GM18870 (cell line): ENCODE measurements at regions not wholly inside any gene's neighbourhood (a gene's known extent, or its start where the extent isn't known, plus 50 kb on each side); places are given as distances from the start of the nearest gene placed in this dataset.
"Not testable (repeated sequence)": the region's sequence is repeated elsewhere in the genome, so short reads cannot be mapped to it uniquely, and the experiment has no call there.

Experiments used
- ATAC-seq: cut with Tn5 transposase; IDR thresholded peaks from one replicate; pipeline ENCODE4 v1.9.1; 2021; ENCODE audit warnings: moderate library complexity; ENCODE audit not compliant: unreplicated experiment

- ATAC-seq, result no peak
Measured at GRCh38 chr15:95059346-95059905, 828.1 kb downstream of the MCTP2 start.

DNA sequence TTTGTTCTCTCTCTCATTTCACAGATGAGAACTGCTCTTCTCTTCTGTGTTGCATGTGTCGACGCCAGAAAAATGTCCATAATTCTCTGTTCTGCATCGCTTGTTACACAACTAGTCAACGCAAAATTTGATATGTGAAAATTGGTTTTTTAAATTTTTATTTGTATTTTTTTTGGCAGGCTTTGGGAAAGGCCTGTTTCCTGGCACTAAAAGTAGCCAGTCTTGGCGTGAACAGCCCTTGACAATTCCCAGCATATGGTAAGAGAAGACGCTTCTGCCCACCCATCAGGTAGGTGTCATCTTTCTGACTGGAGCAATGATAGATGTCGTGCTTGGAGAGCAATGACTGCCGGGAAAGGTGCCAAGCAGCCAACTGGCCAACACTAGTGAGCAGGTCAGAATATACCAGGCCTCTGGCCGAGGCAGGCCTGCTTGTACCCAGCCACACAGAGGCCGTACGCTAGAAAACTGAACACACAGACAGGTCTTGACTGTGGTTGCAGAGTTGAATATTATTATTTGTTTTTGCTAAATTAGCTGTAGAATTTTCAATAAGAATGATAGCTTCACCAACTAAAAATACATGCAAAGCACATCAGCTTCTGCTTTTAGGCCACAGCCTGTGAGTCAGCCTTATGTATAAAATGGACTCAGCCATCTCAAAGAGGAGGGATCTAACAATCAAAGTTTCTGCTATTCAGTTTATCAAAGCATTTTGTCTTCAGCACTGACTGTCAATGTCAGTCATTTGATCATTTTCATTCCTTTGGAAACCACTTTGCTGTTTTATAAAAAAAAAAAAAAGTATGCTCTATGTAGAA lies 837.5 kb downstream of the MCTP2 start:
- ATAC-seq, result no peak

GRCh38 chr15:95075792-95076677 lies 844.7 kb downstream of the MCTP2 start:
- no peak for ATAC-seq

- ATAC-seq, result no peak
Measured at GRCh38 chr15:95076678-95076990, 845.3 kb downstream of the MCTP2 start.

DNA sequence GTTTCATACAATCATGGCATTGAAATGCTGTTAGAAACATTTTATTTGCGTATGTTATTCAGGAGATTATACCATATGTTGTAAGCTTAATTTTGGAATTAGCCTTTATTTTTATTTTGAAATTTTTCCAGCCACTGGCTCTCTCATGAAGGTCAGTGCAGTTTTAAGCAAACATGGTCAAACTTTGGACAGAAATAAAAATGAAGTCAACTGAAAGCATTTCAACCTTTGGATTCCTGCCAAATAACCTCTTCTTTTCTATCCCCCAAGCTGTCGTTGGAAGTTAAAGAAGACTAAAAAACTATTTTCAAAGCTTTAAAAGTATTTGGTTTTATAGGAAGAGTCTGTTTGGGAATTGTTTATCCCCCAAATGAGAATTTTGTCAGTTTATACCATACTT lies 846.6 kb downstream of the MCTP2 start:
- no peak for ATAC-seq

- ATAC-seq, result not testable (repeated sequence)
Measured at GRCh38 chr15:95080228-95080627, 848.9 kb downstream of the MCTP2 start.

- no peak for ATAC-seq
Measured at GRCh38 chr15:95085056-95085455, 853.7 kb downstream of the MCTP2 start.

- no peak for ATAC-seq
Measured at GRCh38 chr15:95086531-95087252, 855.3 kb downstream of the MCTP2 start.

DNA sequence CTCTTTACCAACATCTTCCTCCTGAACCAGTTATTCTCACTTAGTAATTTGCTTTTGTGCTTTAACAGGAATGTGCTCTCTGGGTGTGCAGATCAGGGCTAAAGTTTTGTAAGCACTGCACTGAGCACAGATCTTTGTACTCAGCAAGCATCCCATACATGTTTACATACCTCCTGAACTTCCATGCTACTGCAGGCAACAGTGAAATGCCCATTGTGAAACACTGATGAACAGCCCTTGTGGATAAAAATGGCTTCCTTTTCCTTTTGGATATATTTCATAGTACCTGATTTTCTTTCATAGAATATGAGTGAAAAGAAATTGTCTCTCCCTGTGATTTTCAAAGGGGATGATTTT lies 855.9 kb downstream of the MCTP2 start:
- ATAC-seq, result no peak

GRCh38 chr15:95091444-95091843 lies 860.1 kb downstream of the MCTP2 start:
- no peak for ATAC-seq

DNA sequence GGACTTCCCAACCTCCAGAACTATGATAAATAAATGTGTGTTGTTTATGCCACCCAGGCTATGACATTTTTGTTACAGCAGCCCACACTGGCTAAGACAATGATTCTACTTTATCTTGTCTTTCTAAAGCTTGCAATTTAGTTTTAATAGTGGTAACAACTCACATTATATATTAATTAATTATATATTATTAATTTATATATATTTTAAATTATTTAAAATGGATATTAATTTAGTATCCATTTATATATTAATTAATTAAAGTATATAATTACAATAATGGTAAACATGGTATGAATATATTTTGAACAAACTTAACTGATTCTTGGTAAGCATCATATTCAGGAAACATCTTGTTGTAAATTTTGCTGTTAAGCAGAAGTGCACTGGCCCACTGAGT lies 863.9 kb downstream of the MCTP2 start:
- ATAC-seq, result no peak

DNA sequence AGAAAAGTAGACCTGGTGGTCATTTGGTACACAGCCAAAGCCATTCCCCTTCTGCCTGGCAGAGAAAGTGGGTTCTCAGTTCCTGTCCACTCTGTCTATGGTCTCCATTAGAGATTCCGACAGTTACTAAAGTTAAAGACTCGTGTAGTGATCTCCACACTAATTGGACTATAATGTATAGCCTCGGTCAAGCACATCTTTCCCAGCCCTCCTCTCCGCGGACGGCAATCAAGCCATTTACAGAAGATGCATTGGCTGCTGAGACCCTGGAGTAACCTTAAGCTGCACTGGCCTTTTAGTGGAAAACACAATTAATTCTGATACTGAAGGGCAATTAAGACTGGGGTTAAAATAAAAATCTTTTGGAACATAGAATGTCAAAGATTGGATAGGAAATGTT lies 865.3 kb downstream of the MCTP2 start:
- ATAC-seq, result no peak

GRCh38 chr15:95097361-95097760 lies 866.0 kb downstream of the MCTP2 start:
- ATAC-seq, result no peak

DNA sequence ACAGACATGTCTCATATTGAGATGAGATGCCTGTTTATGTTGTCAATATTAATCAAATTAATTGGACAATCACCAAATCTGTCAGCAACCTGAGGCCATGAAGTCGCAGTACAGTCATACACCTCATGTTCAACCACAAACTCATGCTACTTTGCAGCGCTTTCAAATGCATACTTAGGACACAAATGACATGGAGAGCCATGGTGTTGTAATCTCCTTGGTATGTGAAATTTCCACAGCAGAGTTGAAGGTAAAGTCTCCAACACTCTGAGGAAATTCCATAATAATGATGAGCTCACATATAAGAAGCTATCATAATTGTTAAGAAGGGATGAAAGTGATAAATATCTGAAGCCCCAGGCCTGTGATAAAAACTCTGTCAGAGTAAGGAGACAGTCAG lies 873.9 kb downstream of the MCTP2 start:
- ATAC-seq, result no peak

GRCh38 chr15:95106801-95107200 lies 875.4 kb downstream of the MCTP2 start:
- no peak for ATAC-seq

DNA sequence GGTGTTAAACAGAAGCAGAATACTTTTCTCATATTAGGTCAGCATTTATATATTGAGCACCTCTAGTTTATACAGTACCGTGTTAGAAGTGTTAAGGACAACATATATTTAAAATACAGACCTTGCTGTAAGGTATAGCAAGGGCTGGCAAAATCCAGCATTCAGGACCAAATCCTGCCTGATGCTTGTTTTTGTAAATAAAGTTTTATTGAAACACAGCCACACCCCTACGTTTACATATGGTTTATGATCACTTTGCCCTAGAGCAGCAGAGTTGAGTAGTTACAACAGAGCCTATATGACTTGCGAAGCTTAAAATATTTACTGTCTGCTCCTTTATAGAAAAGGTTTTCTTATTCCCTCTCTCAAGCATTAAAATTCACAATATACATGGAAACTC lies 877.3 kb downstream of the MCTP2 start:
- ATAC-seq, result no peak

- no peak for ATAC-seq
Measured at GRCh38 chr15:95111969-95112368, 880.6 kb downstream of the MCTP2 start.

- no peak for ATAC-seq
Measured at GRCh38 chr15:95113041-95113440, 881.7 kb downstream of the MCTP2 start.

GRCh38 chr15:95119041-95119610 lies 887.8 kb downstream of the MCTP2 start:
- no peak for ATAC-seq

GRCh38 chr15:95120595-95120994 lies 889.2 kb downstream of the MCTP2 start:
- ATAC-seq, result no peak

DNA sequence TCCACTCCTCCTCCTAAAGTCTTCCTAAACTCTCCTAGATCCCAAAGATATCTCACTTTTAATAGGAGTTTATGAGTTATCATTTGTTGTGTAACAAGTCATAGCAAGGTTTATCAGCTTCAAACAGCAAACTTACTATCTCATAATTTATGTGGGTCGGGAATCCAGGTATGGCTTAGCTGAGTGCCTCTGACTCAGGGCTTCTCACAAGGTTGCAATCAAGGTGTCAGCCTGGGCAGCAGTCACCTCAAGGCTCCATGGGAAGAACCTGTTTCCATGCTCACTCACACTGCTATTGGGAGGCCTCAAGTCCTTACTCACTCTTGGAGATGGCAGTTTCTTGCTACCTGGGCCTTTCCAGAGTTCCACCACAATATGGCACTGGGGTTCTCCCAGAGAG lies 889.8 kb downstream of the MCTP2 start:
- no peak for ATAC-seq
